Activated naive CD4-positive, alpha-beta T cell treated with anti-CD3 and anti-CD28 coated beads, Interleukin-2, amount 50 U/mL, for 72 hours (primary cell): ENCODE measurements at regions not wholly inside any gene's neighbourhood (a gene's known extent, or its start where the extent isn't known, plus 50 kb on each side); places are given as distances from the start of the nearest gene placed in this dataset.

Experiments used
- ATAC-seq, 2 donors: fragments of 150-1000 bp; cut with Tn5 transposase; 2 replicates each; pipeline ENCODE4 v1.10.0; 2021; ENCODE audit warnings: mild to moderate bottlenecking in 2 of 2, moderate library complexity in 2 of 2
- DNase-seq, 2 donors: peaks; one replicate each; pipeline ENCODE4 v3.0.0; 2021 to 2022; ENCODE audit warnings: low spot score in 2 of 2
- H3K27ac Mint-ChIP-seq, 2 donors: one replicate each; pipeline ENCODE4 v1.8.0; 2022; ENCODE audit warnings: mild to moderate bottlenecking in 2 of 2, mixed read lengths in 2 of 2
- H3K36me3 Mint-ChIP-seq, 2 donors: one replicate each; pipeline ENCODE4 v1.8.0; 2022; ENCODE audit warnings: mixed read lengths in 2 of 2
- H3K9me3 Mint-ChIP-seq, 2 donors: one replicate each; pipeline ENCODE4 v1.8.0; 2022; ENCODE audit warnings: mixed read lengths in 2 of 2

GRCh38 chr2:51469102-51469501 lies 437.2 kb upstream of the NRXN1 start:
- DNase-seq (no peak), ATAC-seq (no peak)
- Mint-ChIP-seq H3K27ac (no peak overlapping the region), H3K9me3 (peaks cover 14 to 21% of the 10 kb centered on the region in 2 donors), H3K36me3 (no peaks in the 10 kb centered on the region)

- no peak for DNase-seq
- H3K9me3 Mint-ChIP-seq = peaks cover 5 to 17% of the 10 kb centered on the region in 2 donors
- H3K27ac Mint-ChIP-seq = no peak overlapping the region
- H3K36me3 Mint-ChIP-seq = no peaks in the 10 kb centered on the region
- no peak for ATAC-seq
Measured at GRCh38 chr2:51465326-51465725, 433.4 kb upstream of the NRXN1 start.

- DNase-seq (no peak), ATAC-seq (no peak)
- Mint-ChIP-seq H3K36me3 (no peaks in the 10 kb centered on the region), H3K9me3 (peaks cover 22 to 31% of the 10 kb centered on the region in 2 donors), H3K27ac (no peak overlapping the region)
Measured at GRCh38 chr2:51454177-51454576, 422.2 kb upstream of the NRXN1 start.

- ATAC-seq (no peak), DNase-seq (no peak)
- Mint-ChIP-seq H3K36me3 (no peaks in the 10 kb centered on the region), H3K27ac (no peak overlapping the region), H3K9me3 (peaks cover 22 to 29% of the 10 kb centered on the region in 2 donors)
Measured at GRCh38 chr2:51448911-51449310, 417.0 kb upstream of the NRXN1 start.

- no peak overlapping the region for H3K27ac Mint-ChIP-seq
- peaks cover 10 to 11% of the 10 kb centered on the region in 2 donors for H3K9me3 Mint-ChIP-seq
- DNase-seq (no peak), ATAC-seq (no peak)
- no peaks in the 10 kb centered on the region for H3K36me3 Mint-ChIP-seq
Measured at GRCh38 chr2:51441786-51442185, 409.9 kb upstream of the NRXN1 start.

- H3K27ac Mint-ChIP-seq = no peak overlapping the region
- ATAC-seq = no peak
- peaks cover 6 to 18% of the 10 kb centered on the region in 2 donors for H3K9me3 Mint-ChIP-seq
- H3K36me3 Mint-ChIP-seq = no peaks in the 10 kb centered on the region
- DNase-seq = no peak
Measured at GRCh38 chr2:51424418-51424817, 392.5 kb upstream of the NRXN1 start.

GRCh38 chr2:51420511-51420910 lies 388.6 kb upstream of the NRXN1 start:
- ATAC-seq (no peak), DNase-seq (no peak)
- H3K27ac Mint-ChIP-seq = no peak overlapping the region
- peaks cover 5 to 9% of the 10 kb centered on the region in 2 donors for H3K9me3 Mint-ChIP-seq
- no peaks in the 10 kb centered on the region for H3K36me3 Mint-ChIP-seq

GRCh38 chr2:51413726-51414125 lies 381.8 kb upstream of the NRXN1 start:
- Mint-ChIP-seq H3K36me3 (no peaks in the 10 kb centered on the region), H3K9me3 (peaks cover 9 to 20% of the 10 kb centered on the region in 2 donors), H3K27ac (no peak overlapping the region)
- no peak for DNase-seq
- no peak for ATAC-seq

GRCh38 chr2:51410331-51410730 lies 378.4 kb upstream of the NRXN1 start:
- no peak for DNase-seq
- ATAC-seq = no peak
- no peaks in the 10 kb centered on the region for H3K36me3 Mint-ChIP-seq

GRCh38 chr2:51409920-51410319 lies 378.0 kb upstream of the NRXN1 start:
- no peak for DNase-seq
- no peaks in the 10 kb centered on the region for H3K36me3 Mint-ChIP-seq
- no peak for ATAC-seq
- H3K27ac Mint-ChIP-seq = no peak overlapping the region
- peaks cover 8 to 27% of the 10 kb centered on the region in 2 donors for H3K9me3 Mint-ChIP-seq

More at GRCh38 chr2:51410331-51410730, 378.4 kb upstream of the NRXN1 start:
- no peak overlapping the region for H3K27ac Mint-ChIP-seq
- peaks cover 10 to 28% of the 10 kb centered on the region in 2 donors for H3K9me3 Mint-ChIP-seq

- Mint-ChIP-seq H3K36me3 (no peaks in the 10 kb centered on the region), H3K9me3 (peaks cover 14 to 26% of the 10 kb centered on the region in 2 donors), H3K27ac (no peak overlapping the region)
- ATAC-seq (no peak), DNase-seq (no peak)
Measured at GRCh38 chr2:51404226-51404625, 372.3 kb upstream of the NRXN1 start.

GRCh38 chr2:51401546-51401945 lies 369.6 kb upstream of the NRXN1 start:
- no peak overlapping the region for H3K27ac Mint-ChIP-seq
- H3K9me3 Mint-ChIP-seq = peaks cover 13 to 23% of the 10 kb centered on the region in 2 donors
- DNase-seq = no peak
- ATAC-seq = no peak
- no peaks in the 10 kb centered on the region for H3K36me3 Mint-ChIP-seq

- Mint-ChIP-seq H3K9me3 (peaks cover 13 to 19% of the 10 kb centered on the region in 2 donors), H3K27ac (no peak overlapping the region), H3K36me3 (peaks cover 0 to 5% of the 10 kb centered on the region in 2 donors)
- DNase-seq (no peak), ATAC-seq (no peak)
Measured at GRCh38 chr2:51387235-51387634, 355.3 kb upstream of the NRXN1 start.

- ATAC-seq (no peak), DNase-seq (no peak)
- Mint-ChIP-seq H3K27ac (no peak overlapping the region), H3K9me3 (peaks cover 10 to 11% of the 10 kb centered on the region in 2 donors), H3K36me3 (no peaks in the 10 kb centered on the region)
Measured at GRCh38 chr2:51379997-51380396, 348.1 kb upstream of the NRXN1 start.

- no peak for DNase-seq
- ATAC-seq = no peak
- Mint-ChIP-seq H3K36me3 (no peaks in the 10 kb centered on the region), H3K9me3 (peaks cover 7 to 8% of the 10 kb centered on the region in 2 donors), H3K27ac (no peak overlapping the region)
Measured at GRCh38 chr2:51368250-51368649, 336.3 kb upstream of the NRXN1 start.

- Mint-ChIP-seq H3K27ac (no peak overlapping the region), H3K9me3 (peaks cover 4 to 5% of the 10 kb centered on the region in 2 donors), H3K36me3 (no peaks in the 10 kb centered on the region)
- ATAC-seq (no peak), DNase-seq (no peak)
Measured at GRCh38 chr2:51350100-51350499, 318.2 kb upstream of the NRXN1 start.

- ATAC-seq = no peak
- Mint-ChIP-seq H3K27ac (no peak overlapping the region), H3K36me3 (no peaks in the 10 kb centered on the region), H3K9me3 (peaks cover 0 to 8% of the 10 kb centered on the region in 2 donors)
- DNase-seq = no peak
Measured at GRCh38 chr2:51344886-51345285, 313.0 kb upstream of the NRXN1 start.

GRCh38 chr2:51335087-51336058 lies 303.4 kb upstream of the NRXN1 start:
- Mint-ChIP-seq H3K27ac (no peak overlapping the region), H3K9me3 (peaks cover 4 to 14% of the 10 kb centered on the region in 2 donors), H3K36me3 (no peaks in the 10 kb centered on the region)
- DNase-seq (no peak), ATAC-seq (no peak)
